Esophagus squamous epithelium (tissue), 4 donors: ENCODE measurements at regions not wholly inside any gene's neighbourhood (a gene's known extent, or its start where the extent isn't known, plus 50 kb on each side); places are given as distances from the start of the nearest gene placed in this dataset.

Source experiments
- CTCF ChIP-seq, 6 experiments: fragments of 450-650 bp in 4 of 6; fragments of 200-600 bp in 2 of 6; sonication (generic) in 2 of 6; IDR thresholded peaks; one replicate each; pipeline ENCODE4 v1.5.1; 2016 to 2019; ENCODE audit warnings: antibody characterized with exemption in 6 of 6, mild to moderate bottlenecking in 4 of 6, moderate library complexity in 4 of 6
- POLR2A ChIP-seq, 4 donors: fragments of 450-650 bp; IDR thresholded peaks; one replicate each; pipeline ENCODE4 v1.6.1; 2017; ENCODE audit warnings: antibody characterized with exemption in 4 of 4, mild to moderate bottlenecking in 4 of 4, moderate library complexity in 3 of 4

GRCh38 chr3:5426094-5426883 lies 238.8 kb downstream of the EDEM1 start:
- peak; percentile 20 to 80 (median 64) for TF ChIP-seq CTCF (IDR thresholded peaks at IDR 0.05)
- no peak for TF ChIP-seq POLR2A (IDR thresholded peaks at IDR 0.05)
